ENCODE measurements at regions not wholly inside any gene's neighbourhood (a gene's known extent, or its start where the extent isn't known, plus 50 kb on each side); places are given as distances from the start of the nearest gene placed in this dataset.

DNA sequence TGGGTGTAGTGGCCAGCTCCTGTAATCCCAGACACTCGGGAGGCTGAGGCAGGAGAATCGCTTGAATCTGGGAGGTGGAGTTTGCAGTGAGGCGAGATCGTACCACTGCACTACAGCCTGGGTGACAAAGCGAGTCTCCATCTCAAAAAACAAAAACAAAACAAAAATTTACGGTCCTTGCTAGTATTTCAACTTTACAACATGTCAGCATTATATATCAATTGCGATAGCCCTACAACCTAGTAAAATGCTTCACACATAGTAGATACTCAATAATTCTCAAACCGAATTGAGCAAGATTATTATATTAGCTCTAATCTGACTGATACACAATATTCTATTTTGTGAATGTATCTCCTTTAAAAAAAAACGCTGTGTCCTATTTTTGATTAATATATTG is 1411.0 kb upstream of the WWC1 start:
- TF ChIP-seq, protein P1, sequence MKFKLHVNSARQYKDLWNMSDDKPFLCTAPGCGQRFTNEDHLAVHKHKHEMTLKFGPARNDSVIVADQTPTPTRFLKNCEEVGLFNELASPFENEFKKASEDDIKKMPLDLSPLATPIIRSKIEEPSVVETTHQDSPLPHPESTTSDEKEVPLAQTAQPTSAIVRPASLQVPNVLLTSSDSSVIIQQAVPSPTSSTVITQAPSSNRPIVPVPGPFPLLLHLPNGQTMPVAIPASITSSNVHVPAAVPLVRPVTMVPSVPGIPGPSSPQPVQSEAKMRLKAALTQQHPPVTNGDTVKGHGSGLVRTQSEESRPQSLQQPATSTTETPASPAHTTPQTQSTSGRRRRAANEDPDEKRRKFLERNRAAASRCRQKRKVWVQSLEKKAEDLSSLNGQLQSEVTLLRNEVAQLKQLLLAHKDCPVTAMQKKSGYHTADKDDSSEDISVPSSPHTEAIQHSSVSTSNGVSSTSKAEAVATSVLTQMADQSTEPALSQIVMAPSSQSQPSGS (IDR thresholded peaks at IDR 0.05; ENCODE audit: low read length), result no peak
- TF ChIP-seq YY1 (IDR thresholded peaks at IDR 0.05; ENCODE audit: low read depth, low read length), result no peak
- TF ChIP-seq, protein P2, sequence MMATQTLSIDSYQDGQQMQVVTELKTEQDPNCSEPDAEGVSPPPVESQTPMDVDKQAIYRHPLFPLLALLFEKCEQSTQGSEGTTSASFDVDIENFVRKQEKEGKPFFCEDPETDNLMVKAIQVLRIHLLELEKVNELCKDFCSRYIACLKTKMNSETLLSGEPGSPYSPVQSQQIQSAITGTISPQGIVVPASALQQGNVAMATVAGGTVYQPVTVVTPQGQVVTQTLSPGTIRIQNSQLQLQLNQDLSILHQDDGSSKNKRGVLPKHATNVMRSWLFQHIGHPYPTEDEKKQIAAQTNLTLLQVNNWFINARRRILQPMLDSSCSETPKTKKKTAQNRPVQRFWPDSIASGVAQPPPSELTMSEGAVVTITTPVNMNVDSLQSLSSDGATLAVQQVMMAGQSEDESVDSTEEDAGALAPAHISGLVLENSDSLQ (IDR thresholded peaks at IDR 0.05), result no peak
- TF ChIP-seq, protein P3, sequence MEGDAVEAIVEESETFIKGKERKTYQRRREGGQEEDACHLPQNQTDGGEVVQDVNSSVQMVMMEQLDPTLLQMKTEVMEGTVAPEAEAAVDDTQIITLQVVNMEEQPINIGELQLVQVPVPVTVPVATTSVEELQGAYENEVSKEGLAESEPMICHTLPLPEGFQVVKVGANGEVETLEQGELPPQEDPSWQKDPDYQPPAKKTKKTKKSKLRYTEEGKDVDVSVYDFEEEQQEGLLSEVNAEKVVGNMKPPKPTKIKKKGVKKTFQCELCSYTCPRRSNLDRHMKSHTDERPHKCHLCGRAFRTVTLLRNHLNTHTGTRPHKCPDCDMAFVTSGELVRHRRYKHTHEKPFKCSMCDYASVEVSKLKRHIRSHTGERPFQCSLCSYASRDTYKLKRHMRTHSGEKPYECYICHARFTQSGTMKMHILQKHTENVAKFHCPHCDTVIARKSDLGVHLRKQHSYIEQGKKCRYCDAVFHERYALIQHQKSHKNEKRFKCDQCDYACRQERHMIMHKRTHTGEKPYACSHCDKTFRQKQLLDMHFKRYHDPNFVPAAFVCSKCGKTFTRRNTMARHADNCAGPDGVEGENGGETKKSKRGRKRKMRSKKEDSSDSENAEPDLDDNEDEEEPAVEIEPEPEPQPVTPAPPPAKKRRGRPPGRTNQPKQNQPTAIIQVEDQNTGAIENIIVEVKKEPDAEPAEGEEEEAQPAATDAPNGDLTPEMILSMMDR (IDR thresholded peaks at IDR 0.05 in 2 of 3, conservative IDR thresholded peaks at IDR 0.05 in 1 of 3; ENCODE audit: control insufficient read depth in 2 of 3, extremely low read depth in 1 of 3, insufficient read depth in 1 of 3, low read depth in 3 of 3, low read length in 3 of 3), result no peak
- TF ChIP-seq, protein P4, sequence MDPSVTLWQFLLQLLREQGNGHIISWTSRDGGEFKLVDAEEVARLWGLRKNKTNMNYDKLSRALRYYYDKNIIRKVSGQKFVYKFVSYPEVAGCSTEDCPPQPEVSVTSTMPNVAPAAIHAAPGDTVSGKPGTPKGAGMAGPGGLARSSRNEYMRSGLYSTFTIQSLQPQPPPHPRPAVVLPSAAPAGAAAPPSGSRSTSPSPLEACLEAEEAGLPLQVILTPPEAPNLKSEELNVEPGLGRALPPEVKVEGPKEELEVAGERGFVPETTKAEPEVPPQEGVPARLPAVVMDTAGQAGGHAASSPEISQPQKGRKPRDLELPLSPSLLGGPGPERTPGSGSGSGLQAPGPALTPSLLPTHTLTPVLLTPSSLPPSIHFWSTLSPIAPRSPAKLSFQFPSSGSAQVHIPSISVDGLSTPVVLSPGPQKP (IDR thresholded peaks at IDR 0.05; ENCODE audit: low read depth, low read length), result no peak
- TF ChIP-seq POLR2AphosphoS2 (IDR thresholded peaks at IDR 0.05; ENCODE audit: low read depth, low read length), result no peak
- no peak for TF ChIP-seq TCF12 (IDR thresholded peaks at IDR 0.05; ENCODE audit: low read depth, low read length)
- no peak for TF ChIP-seq SMAD1 (IDR thresholded peaks at IDR 0.05; ENCODE audit: low read depth, partially characterized antibody)
- no peak for TF ChIP-seq MXI1 (IDR thresholded peaks at IDR 0.05; ENCODE audit: low read depth, low read length)
- TF ChIP-seq POLR2A (IDR thresholded peaks at IDR 0.05; ENCODE audit: low read depth, low read length), result no peak
- no peak for TF ChIP-seq MEF2B (IDR thresholded peaks at IDR 0.05; ENCODE audit: partially characterized antibody, poor library complexity, severe bottlenecking)
- TF ChIP-seq ZNF274 (IDR thresholded peaks at IDR 0.05; ENCODE audit: insufficient read depth, insufficient read length), result no peak
- no peak for TF ChIP-seq ZNF217 (IDR thresholded peaks at IDR 0.05)
- TF ChIP-seq CHD2 (IDR thresholded peaks at IDR 0.05; ENCODE audit: borderline replicate concordance, low read depth, low read length), result no peak

Measured in GM12878 (cell line).